ENCODE measurements at regions not wholly inside any gene's neighbourhood (a gene's known extent, or its start where the extent isn't known, plus 50 kb on each side); places are given as distances from the start of the nearest gene placed in this dataset.

DNA sequence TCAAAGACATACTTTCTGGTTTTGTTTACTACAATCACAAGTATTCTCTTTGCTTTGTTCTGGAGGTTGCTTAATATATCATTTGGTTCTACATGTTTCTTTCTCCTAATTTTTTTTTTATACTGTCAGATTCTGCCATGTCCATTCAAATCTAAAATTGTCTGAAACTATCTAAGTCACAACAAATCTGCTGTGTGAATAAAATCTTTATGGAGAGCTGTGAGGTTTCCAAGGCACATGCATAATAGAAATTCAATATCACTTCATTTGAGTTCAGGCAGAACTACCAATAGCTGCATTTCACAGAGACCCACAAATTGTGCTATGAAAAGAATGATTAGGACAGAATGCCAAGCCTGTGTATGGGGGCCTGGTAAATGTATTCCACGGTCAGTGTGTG is 346.9 kb upstream of the ARRDC3 start:
- TF ChIP-seq, protein P1, sequence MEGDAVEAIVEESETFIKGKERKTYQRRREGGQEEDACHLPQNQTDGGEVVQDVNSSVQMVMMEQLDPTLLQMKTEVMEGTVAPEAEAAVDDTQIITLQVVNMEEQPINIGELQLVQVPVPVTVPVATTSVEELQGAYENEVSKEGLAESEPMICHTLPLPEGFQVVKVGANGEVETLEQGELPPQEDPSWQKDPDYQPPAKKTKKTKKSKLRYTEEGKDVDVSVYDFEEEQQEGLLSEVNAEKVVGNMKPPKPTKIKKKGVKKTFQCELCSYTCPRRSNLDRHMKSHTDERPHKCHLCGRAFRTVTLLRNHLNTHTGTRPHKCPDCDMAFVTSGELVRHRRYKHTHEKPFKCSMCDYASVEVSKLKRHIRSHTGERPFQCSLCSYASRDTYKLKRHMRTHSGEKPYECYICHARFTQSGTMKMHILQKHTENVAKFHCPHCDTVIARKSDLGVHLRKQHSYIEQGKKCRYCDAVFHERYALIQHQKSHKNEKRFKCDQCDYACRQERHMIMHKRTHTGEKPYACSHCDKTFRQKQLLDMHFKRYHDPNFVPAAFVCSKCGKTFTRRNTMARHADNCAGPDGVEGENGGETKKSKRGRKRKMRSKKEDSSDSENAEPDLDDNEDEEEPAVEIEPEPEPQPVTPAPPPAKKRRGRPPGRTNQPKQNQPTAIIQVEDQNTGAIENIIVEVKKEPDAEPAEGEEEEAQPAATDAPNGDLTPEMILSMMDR (IDR thresholded peaks at IDR 0.05; ENCODE audit: low read length) = no peak
- TF ChIP-seq EZH2 (IDR thresholded peaks at IDR 0.05; ENCODE audit: borderline replicate concordance, low read length) = no peak

Data from OCI-LY1 (cell line).